Neutrophil (primary cell): ENCODE measurements at regions not wholly inside any gene's neighbourhood (a gene's known extent, or its start where the extent isn't known, plus 50 kb on each side); places are given as distances from the start of the nearest gene placed in this dataset.

ENCODE experiments used
- H3K27ac ChIP-seq: fragments of 200-600 bp; sonication (generic); 2 replicates; pipeline ENCODE4 v1.5.1; 2016; ENCODE audit warnings: mild to moderate bottlenecking, moderate library complexity
- H3K27me3 ChIP-seq: fragments of 200-600 bp; sonication (generic); 2 replicates; pipeline ENCODE4 v1.6.0; 2016; ENCODE audit warnings: mild to moderate bottlenecking
- H3K36me3 ChIP-seq: fragments of 200-600 bp; sonication (generic); 2 replicates; pipeline ENCODE4 v1.5.1; 2017
- H3K4me1 ChIP-seq, 2 experiments: fragments of 200-600 bp in 1 of 2; sonication (generic) in 1 of 2; 1 replicate in 1 of 2; 2 replicates in 1 of 2; pipeline versions ENCODE4 v1.5.1 to v1.6.1; 2013 to 2016; ENCODE audit warnings: low read depth in 1 of 2, low read length in 1 of 2, mild to moderate bottlenecking in 1 of 2, moderate library complexity in 1 of 2; ENCODE audit not compliant: control insufficient read depth in 1 of 2, insufficient read depth in 1 of 2
- H3K4me3 ChIP-seq, 2 experiments: fragments of 200-600 bp in 1 of 2; sonication (generic) in 1 of 2; 1 replicate in 1 of 2; 2 replicates in 1 of 2; pipeline ENCODE4 v1.5.1; 2013 to 2016; ENCODE audit warnings: low read depth in 1 of 2, low read length in 1 of 2, mild to moderate bottlenecking in 1 of 2, moderate library complexity in 1 of 2
- H3K9me3 ChIP-seq: fragments of 200-600 bp; sonication (generic); 2 replicates; pipeline ENCODE4 v1.5.1; 2016
- TF ChIP-seq, protein P1 (sequence below): fragments of 200-600 bp; sonication (generic); IDR thresholded peaks from 2 replicates; pipeline ENCODE4 v1.5.1; 2016; ENCODE audit warnings: antibody characterized with exemption

DNA sequence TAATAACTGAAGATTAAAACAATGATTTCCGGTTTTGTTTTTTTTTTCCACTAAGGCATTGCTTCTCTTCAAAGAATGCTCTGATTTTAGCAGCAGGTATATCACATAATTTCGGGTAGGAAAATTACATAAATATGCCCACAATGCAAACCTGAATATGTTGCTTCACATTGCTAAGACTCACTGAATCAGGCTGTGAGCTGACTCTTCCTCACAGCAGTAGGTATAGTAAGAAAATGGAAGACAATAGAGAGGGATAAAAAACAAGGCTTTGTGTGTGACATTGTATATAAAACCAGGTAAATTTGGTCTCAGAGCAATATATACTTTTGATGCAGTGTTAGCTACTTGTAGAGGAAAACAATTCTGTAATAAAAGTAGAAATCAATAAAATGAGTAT, 1355.0 kb downstream of the OLFM4 start:
- Histone ChIP-seq H3K27me3 (no peaks in the 10 kb centered on the region), H3K4me3 (no peak overlapping the region), H3K9me3 (no peaks in the 10 kb centered on the region), H3K27ac (no peak overlapping the region), H3K4me1 (no peaks in the 10 kb centered on the region), H3K36me3 (no peaks in the 10 kb centered on the region)
- TF ChIP-seq, protein P1, sequence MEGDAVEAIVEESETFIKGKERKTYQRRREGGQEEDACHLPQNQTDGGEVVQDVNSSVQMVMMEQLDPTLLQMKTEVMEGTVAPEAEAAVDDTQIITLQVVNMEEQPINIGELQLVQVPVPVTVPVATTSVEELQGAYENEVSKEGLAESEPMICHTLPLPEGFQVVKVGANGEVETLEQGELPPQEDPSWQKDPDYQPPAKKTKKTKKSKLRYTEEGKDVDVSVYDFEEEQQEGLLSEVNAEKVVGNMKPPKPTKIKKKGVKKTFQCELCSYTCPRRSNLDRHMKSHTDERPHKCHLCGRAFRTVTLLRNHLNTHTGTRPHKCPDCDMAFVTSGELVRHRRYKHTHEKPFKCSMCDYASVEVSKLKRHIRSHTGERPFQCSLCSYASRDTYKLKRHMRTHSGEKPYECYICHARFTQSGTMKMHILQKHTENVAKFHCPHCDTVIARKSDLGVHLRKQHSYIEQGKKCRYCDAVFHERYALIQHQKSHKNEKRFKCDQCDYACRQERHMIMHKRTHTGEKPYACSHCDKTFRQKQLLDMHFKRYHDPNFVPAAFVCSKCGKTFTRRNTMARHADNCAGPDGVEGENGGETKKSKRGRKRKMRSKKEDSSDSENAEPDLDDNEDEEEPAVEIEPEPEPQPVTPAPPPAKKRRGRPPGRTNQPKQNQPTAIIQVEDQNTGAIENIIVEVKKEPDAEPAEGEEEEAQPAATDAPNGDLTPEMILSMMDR: no peak

DNA sequence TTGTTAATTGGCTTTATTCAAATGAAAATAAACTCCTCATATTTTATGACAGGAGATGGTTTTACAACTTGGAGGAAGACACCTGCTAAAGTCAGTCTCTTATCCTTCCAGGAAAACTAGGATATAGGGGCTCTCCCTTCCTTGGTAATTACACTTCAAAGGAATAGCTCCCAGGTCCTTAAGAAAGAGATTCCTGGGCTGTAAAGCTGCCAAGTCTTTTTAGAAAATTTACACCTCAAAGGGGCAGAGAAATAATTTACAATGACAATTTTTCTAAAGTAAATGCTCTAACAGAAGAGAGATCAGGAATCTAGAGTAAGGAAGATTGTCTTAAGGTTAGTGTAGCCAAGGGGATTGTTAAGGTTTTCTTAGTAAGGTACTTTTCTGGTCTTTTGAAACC, 1359.0 kb downstream of the OLFM4 start:
- no peak overlapping the region for H3K4me3 ChIP-seq
- TF ChIP-seq, protein P1: no peak

DNA sequence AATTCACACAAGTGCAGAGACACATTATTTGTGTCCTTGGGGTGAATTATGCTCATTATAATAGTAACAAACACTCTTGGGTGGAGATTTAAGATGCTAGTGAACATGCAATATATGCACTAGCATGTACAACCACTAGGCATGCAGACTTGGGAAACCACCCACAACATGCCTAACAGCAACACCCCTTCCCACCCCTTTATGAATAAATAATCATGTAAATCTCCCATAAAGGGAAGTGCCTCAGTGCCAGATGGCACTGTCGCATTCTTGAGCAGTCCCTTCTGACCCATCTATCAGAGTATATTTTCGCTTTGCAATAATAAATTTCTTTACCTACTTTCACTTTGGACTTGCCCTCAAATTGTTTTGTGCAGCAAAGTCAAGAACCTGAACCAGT, 1362.2 kb downstream of the OLFM4 start:
- Histone ChIP-seq H3K9me3 (no peaks in the 10 kb centered on the region), H3K36me3 (no peaks in the 10 kb centered on the region), H3K27me3 (no peaks in the 10 kb centered on the region), H3K4me1 (no peaks in the 10 kb centered on the region), H3K27ac (no peak overlapping the region), H3K4me3 (no peak overlapping the region)
- TF ChIP-seq, protein P1: no peak

More for the DNA sequence above, 1359.0 kb downstream of the OLFM4 start:
- Histone ChIP-seq H3K27ac (no peak overlapping the region), H3K27me3 (no peaks in the 10 kb centered on the region), H3K9me3 (no peaks in the 10 kb centered on the region), H3K36me3 (no peaks in the 10 kb centered on the region), H3K4me1 (no peaks in the 10 kb centered on the region)

DNA sequence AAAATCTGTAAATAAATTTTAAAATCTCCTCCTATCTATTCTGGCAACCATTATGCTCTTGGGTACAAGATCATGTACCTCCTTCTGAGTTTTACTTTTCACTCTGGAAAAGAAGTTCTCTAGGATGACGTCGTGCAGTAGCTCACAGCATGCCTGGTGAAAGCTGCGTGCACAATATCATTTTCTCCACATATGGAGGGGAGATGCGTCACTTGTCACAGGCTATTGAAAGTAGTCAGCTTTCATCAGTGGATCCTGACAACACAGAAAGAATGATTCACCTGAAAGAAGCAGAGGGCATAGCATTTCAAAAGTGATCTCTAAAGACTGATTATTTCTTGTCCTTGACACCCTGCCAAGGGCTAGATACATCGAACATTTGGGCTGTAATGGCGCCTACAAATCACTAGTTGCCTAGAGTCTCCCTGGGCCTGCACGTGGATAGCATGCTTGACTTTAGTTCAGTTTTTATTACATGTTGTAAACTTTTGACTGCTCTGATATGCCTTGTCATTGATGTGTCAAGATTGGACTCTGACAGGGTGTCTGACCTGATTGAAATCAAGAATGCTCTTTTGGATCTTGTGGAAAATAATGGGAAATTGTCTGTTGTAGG, 1365.6 kb downstream of the OLFM4 start:
- H3K27me3 ChIP-seq: no peaks in the 10 kb centered on the region
- no peak overlapping the region for H3K27ac ChIP-seq
- TF ChIP-seq, protein P1: no peak
- no peaks in the 10 kb centered on the region for H3K4me1 ChIP-seq
- no peaks in the 10 kb centered on the region for H3K36me3 ChIP-seq
- no peak overlapping the region for H3K4me3 ChIP-seq
- H3K9me3 ChIP-seq: no peaks in the 10 kb centered on the region

DNA sequence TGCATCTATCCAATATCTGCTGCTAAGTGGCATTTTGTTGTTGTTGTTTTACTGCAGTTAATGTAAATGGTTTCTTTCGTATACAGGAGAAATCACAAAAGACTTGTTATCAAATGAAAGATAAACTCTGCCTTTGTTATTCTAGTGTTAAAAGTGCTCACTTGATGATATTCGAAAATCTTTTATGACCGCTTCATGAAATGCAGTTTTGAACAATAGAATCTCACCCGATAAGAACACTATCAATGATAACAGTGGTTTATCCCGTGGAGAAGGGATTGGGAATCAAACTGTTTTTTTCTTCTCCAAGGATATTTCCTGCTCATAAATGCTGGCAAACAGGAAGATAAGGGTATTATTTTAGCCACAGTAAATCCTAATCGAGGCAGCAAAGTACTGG, 1366.3 kb downstream of the OLFM4 start:
- no peaks in the 10 kb centered on the region for H3K9me3 ChIP-seq
- no peaks in the 10 kb centered on the region for H3K27me3 ChIP-seq
- no peak overlapping the region for H3K27ac ChIP-seq
- H3K36me3 ChIP-seq: no peaks in the 10 kb centered on the region
- no peaks in the 10 kb centered on the region for H3K4me1 ChIP-seq
- H3K4me3 ChIP-seq: no peak overlapping the region
- TF ChIP-seq, protein P1: no peak

DNA sequence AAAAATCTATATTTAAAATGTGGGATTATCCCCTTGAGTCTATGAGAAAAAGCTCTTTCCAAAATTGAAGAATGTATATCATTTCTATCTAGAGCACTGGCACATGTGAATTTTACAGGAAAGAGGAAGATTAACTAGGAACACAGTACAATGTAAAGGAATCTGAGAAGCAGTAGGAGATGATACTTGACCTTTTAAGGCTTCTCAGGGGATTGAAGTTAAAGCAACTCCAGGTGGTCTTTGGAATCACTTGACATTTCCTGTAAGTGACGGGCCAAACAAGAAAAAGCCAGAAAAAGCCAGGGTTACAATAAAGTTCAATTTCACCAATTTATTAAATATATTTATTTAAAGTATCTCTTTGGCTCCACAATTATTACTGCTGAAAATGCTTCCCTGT, 1373.9 kb downstream of the OLFM4 start:
- Histone ChIP-seq H3K9me3 (no peaks in the 10 kb centered on the region), H3K27me3 (no peaks in the 10 kb centered on the region), H3K27ac (no peak overlapping the region), H3K36me3 (no peaks in the 10 kb centered on the region), H3K4me3 (no peak overlapping the region), H3K4me1 (no peaks in the 10 kb centered on the region)
- TF ChIP-seq, protein P1: no peak
